ENCODE measurements at regions not wholly inside any gene's neighbourhood (a gene's known extent, or its start where the extent isn't known, plus 50 kb on each side); places are given as distances from the start of the nearest gene placed in this dataset.

GRCh38 chr20:23151008-23151703 lies 65.0 kb upstream of the CD93 start:
- Histone ChIP-seq H3K36me3 (ENCODE audit: insufficient read depth, low read length) (no peaks in the 10 kb centered on the region), H3K4me3 (ENCODE audit: insufficient read depth, low read depth, low read length) (no peak overlapping the region), H3K4me1 (ENCODE audit: insufficient read depth, low read length) (peaks cover 42% of the 10 kb centered on the region), H3K9me3 (ENCODE audit: insufficient read depth, low read depth, low read length) (no peaks in the 10 kb centered on the region), H3K4me2 (ENCODE audit: low read length) (no peak overlapping the region), H3K27ac (ENCODE audit: low read depth, low read length) (no peak overlapping the region), H4K20me1 (ENCODE audit: insufficient read depth, low read length) (no peaks in the 10 kb centered on the region), H3K27me3 (ENCODE audit: insufficient read depth, low read length) (no peaks in the 10 kb centered on the region), H2AFZ (ENCODE audit: low read depth, low read length) (no peak overlapping the region), H3K9ac (ENCODE audit: low read length) (no peak overlapping the region), H3K79me2 (ENCODE audit: insufficient read depth, low read length) (no peaks in the 10 kb centered on the region)
- peaks cover 2% of the 10 kb centered on the region for H3K9me3 Mint-ChIP-seq (ENCODE audit: unreplicated experiment)
- H3K27me3 Mint-ChIP-seq (ENCODE audit: low read depth, unreplicated experiment) = no peaks in the 10 kb centered on the region
- no peak overlapping the region for H3K27ac Mint-ChIP-seq (ENCODE audit: unreplicated experiment)
- H3K36me3 Mint-ChIP-seq (ENCODE audit: low read depth, unreplicated experiment) = no peaks in the 10 kb centered on the region
- H3K4me3 Mint-ChIP-seq (ENCODE audit: unreplicated experiment) = no peak overlapping the region
- H3K4me1 Mint-ChIP-seq (ENCODE audit: low read depth, unreplicated experiment) = peaks cover 22% of the 10 kb centered on the region
- no peak for DNase-seq (ENCODE audit: low read depth)
- FAIRE-seq = no peak
- TF ChIP-seq CTCF (IDR thresholded peaks at IDR 0.05; ENCODE audit: insufficient read depth, low read depth, low read length) = no peak
- TF ChIP-seq EZH2 (IDR thresholded peaks at IDR 0.05; ENCODE audit: insufficient read depth, low read length) = no peak

- Histone ChIP-seq H3K27ac (ENCODE audit: low read depth, low read length) (no peak overlapping the region), H3K4me3 (ENCODE audit: insufficient read depth, low read depth, low read length) (no peak overlapping the region), H2AFZ (ENCODE audit: low read depth, low read length) (no peak overlapping the region), H3K4me2 (ENCODE audit: low read length) (no peak overlapping the region), H3K27me3 (ENCODE audit: insufficient read depth, low read length) (no peaks in the 10 kb centered on the region), H4K20me1 (ENCODE audit: insufficient read depth, low read length) (no peaks in the 10 kb centered on the region), H3K9ac (ENCODE audit: low read length) (no peak overlapping the region), H3K36me3 (ENCODE audit: insufficient read depth, low read length) (no peaks in the 10 kb centered on the region), H3K79me2 (ENCODE audit: insufficient read depth, low read length) (no peaks in the 10 kb centered on the region), H3K4me1 (ENCODE audit: insufficient read depth, low read length) (peaks cover 42% of the 10 kb centered on the region), H3K9me3 (ENCODE audit: insufficient read depth, low read depth, low read length) (no peaks in the 10 kb centered on the region)
- H3K9me3 Mint-ChIP-seq (ENCODE audit: unreplicated experiment) = peaks cover 2% of the 10 kb centered on the region
- H3K4me1 Mint-ChIP-seq (ENCODE audit: low read depth, unreplicated experiment) = peaks cover 19% of the 10 kb centered on the region
- TF ChIP-seq EZH2 (IDR thresholded peaks at IDR 0.05; ENCODE audit: insufficient read depth, low read length) (no peak), CTCF (IDR thresholded peaks at IDR 0.05; ENCODE audit: insufficient read depth, low read depth, low read length) (no peak)
- no peak overlapping the region for H3K4me3 Mint-ChIP-seq (ENCODE audit: unreplicated experiment)
- no peak overlapping the region for H3K27ac Mint-ChIP-seq (ENCODE audit: unreplicated experiment)
- no peaks in the 10 kb centered on the region for H3K27me3 Mint-ChIP-seq (ENCODE audit: low read depth, unreplicated experiment)
- no peak for DNase-seq (ENCODE audit: low read depth)
- FAIRE-seq = no peak
- H3K36me3 Mint-ChIP-seq (ENCODE audit: low read depth, unreplicated experiment) = no peaks in the 10 kb centered on the region
Measured at GRCh38 chr20:23150304-23151007, 64.3 kb upstream of the CD93 start.
